Vagina (tissue), 2 donors: ENCODE measurements at regions not wholly inside any gene's neighbourhood (a gene's known extent, or its start where the extent isn't known, plus 50 kb on each side); places are given as distances from the start of the nearest gene placed in this dataset.

ENCODE experiments used
- POLR2AphosphoS5 ChIP-seq, 2 donors: sonication (generic); formaldehyde crosslinking; IDR thresholded peaks; one replicate each; pipeline ENCODE4 v1.9.0; 2017; ENCODE audit warnings: antibody characterized with exemption in 2 of 2, mild to moderate bottlenecking in 2 of 2, low read depth in 1 of 2; ENCODE audit not compliant: insufficient read depth in 1 of 2
- TF ChIP-seq, protein P1 (sequence below), 3 experiments: fragments of 450-650 bp in 2 of 3; fragments of 200-600 bp in 1 of 3; sonication (generic) in 1 of 3; IDR thresholded peaks; one replicate each; pipeline ENCODE4 v1.5.1; 2017 to 2019; ENCODE audit warnings: antibody characterized with exemption in 3 of 3, mild to moderate bottlenecking in 2 of 3, moderate library complexity in 2 of 3

DNA sequence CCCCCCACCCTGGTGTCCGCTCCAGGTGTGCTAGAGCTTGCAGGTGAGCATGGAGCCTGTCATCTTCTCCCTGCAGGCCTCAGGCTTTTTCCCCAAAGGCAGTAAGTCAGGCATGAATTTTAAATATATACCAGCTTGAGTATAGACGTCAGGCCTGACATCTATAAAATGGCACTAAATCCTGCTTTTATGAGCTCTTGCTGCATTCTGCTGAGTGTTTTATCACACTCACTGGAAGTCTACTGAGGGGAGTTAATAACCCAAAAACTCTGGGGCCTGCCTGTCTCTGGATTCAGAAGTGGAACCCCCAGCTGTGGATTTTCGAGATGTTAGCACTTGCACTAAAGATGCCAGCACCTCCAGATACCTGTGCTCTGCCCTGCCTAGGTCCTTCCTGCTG is 133.4 kb upstream of the TOP1 start:
- TF ChIP-seq, protein P1, sequence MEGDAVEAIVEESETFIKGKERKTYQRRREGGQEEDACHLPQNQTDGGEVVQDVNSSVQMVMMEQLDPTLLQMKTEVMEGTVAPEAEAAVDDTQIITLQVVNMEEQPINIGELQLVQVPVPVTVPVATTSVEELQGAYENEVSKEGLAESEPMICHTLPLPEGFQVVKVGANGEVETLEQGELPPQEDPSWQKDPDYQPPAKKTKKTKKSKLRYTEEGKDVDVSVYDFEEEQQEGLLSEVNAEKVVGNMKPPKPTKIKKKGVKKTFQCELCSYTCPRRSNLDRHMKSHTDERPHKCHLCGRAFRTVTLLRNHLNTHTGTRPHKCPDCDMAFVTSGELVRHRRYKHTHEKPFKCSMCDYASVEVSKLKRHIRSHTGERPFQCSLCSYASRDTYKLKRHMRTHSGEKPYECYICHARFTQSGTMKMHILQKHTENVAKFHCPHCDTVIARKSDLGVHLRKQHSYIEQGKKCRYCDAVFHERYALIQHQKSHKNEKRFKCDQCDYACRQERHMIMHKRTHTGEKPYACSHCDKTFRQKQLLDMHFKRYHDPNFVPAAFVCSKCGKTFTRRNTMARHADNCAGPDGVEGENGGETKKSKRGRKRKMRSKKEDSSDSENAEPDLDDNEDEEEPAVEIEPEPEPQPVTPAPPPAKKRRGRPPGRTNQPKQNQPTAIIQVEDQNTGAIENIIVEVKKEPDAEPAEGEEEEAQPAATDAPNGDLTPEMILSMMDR (IDR thresholded peaks at IDR 0.05): no peak
- TF ChIP-seq POLR2AphosphoS5 (IDR thresholded peaks at IDR 0.05; ENCODE audit: insufficient read depth in 1 of 2, low read depth in 1 of 2): no peak
